ENCODE measurements at regions not wholly inside any gene's neighbourhood (a gene's known extent, or its start where the extent isn't known, plus 50 kb on each side); places are given as distances from the start of the nearest gene placed in this dataset.
A peak's percentile ranks its signal among the peaks of the same experiment; 100 is the strongest.

GRCh38 chr16:86665319-86665675, 86.9 kb downstream of the FOXL1 start:
- peak overlapping the region; percentile 79 for H3K4me2 ChIP-seq (ENCODE audit: low read length)
- peak overlapping the region; percentile 97 for H3K27ac ChIP-seq (ENCODE audit: low read depth, low read length)
- H3K9me3 ChIP-seq (ENCODE audit: insufficient read depth, low read depth, low read length) = no peaks in the 10 kb centered on the region
- no peak for TF ChIP-seq CTCF (IDR thresholded peaks at IDR 0.05; ENCODE audit: insufficient read depth, low read depth, low read length)
- TF ChIP-seq EZH2 (IDR thresholded peaks at IDR 0.05; ENCODE audit: insufficient read depth, low read length) = no peak
- H2AFZ ChIP-seq (ENCODE audit: low read depth, low read length) = no peak overlapping the region
- no peaks in the 10 kb centered on the region for H3K27me3 Mint-ChIP-seq (ENCODE audit: low read depth, unreplicated experiment)
- peak overlapping the region; percentile 34 for H3K4me3 ChIP-seq (ENCODE audit: insufficient read depth, low read depth, low read length)
- peaks cover 7% of the 10 kb centered on the region for H3K9me3 Mint-ChIP-seq (ENCODE audit: unreplicated experiment)
- H3K27ac Mint-ChIP-seq (ENCODE audit: unreplicated experiment) = peak overlapping the region; percentile 82
- peaks cover 3% of the 10 kb centered on the region for H3K36me3 Mint-ChIP-seq (ENCODE audit: low read depth, unreplicated experiment)
- H3K4me3 Mint-ChIP-seq (ENCODE audit: unreplicated experiment) = no peak overlapping the region
- peak; percentile 91 for DNase-seq (ENCODE audit: low read depth)
- no peaks in the 10 kb centered on the region for H3K27me3 ChIP-seq (ENCODE audit: insufficient read depth, low read length)
- H4K20me1 ChIP-seq (ENCODE audit: insufficient read depth, low read length) = no peaks in the 10 kb centered on the region
- no peak for FAIRE-seq
- H3K79me2 ChIP-seq (ENCODE audit: insufficient read depth, low read length) = no peaks in the 10 kb centered on the region
- H3K36me3 ChIP-seq (ENCODE audit: insufficient read depth, low read length) = no peaks in the 10 kb centered on the region
- H3K9ac ChIP-seq (ENCODE audit: low read length) = peak overlapping the region; percentile 78
- H3K4me1 ChIP-seq (ENCODE audit: insufficient read depth, low read length) = peaks cover 66% of the 10 kb centered on the region
- H3K4me1 Mint-ChIP-seq (ENCODE audit: low read depth, unreplicated experiment) = peaks cover 42% of the 10 kb centered on the region

GRCh38 chr16:86665929-86666328, 87.6 kb downstream of the FOXL1 start:
- H3K4me2 ChIP-seq (ENCODE audit: low read length) = peak overlapping the region; percentile 79

More at GRCh38 chr16:86665929-86666328, 87.6 kb downstream of the FOXL1 start:
- H3K9ac ChIP-seq (ENCODE audit: low read length) = peak overlapping the region; percentile 78
- no peaks in the 10 kb centered on the region for H4K20me1 ChIP-seq (ENCODE audit: insufficient read depth, low read length)
- H3K27me3 ChIP-seq (ENCODE audit: insufficient read depth, low read length) = no peaks in the 10 kb centered on the region
- H3K4me1 ChIP-seq (ENCODE audit: insufficient read depth, low read length) = peaks cover 66% of the 10 kb centered on the region
- H3K9me3 Mint-ChIP-seq (ENCODE audit: unreplicated experiment) = peaks cover 7% of the 10 kb centered on the region
- H3K4me1 Mint-ChIP-seq (ENCODE audit: low read depth, unreplicated experiment) = peaks cover 43% of the 10 kb centered on the region
- peak overlapping the region; percentile 82 for H3K27ac Mint-ChIP-seq (ENCODE audit: unreplicated experiment)
- peak overlapping the region; percentile 97 for H3K27ac ChIP-seq (ENCODE audit: low read depth, low read length)
- no peaks in the 10 kb centered on the region for H3K9me3 ChIP-seq (ENCODE audit: insufficient read depth, low read depth, low read length)
- TF ChIP-seq CTCF (IDR thresholded peaks at IDR 0.05; ENCODE audit: insufficient read depth, low read depth, low read length) (no peak), EZH2 (IDR thresholded peaks at IDR 0.05; ENCODE audit: insufficient read depth, low read length) (no peak)
- FAIRE-seq = no peak
- H3K36me3 ChIP-seq (ENCODE audit: insufficient read depth, low read length) = no peaks in the 10 kb centered on the region
- no peaks in the 10 kb centered on the region for H3K79me2 ChIP-seq (ENCODE audit: insufficient read depth, low read length)
- no peak overlapping the region for H2AFZ ChIP-seq (ENCODE audit: low read depth, low read length)
- no peak overlapping the region for H3K4me3 ChIP-seq (ENCODE audit: insufficient read depth, low read depth, low read length)
- no peak overlapping the region for H3K4me3 Mint-ChIP-seq (ENCODE audit: unreplicated experiment)
- H3K27me3 Mint-ChIP-seq (ENCODE audit: low read depth, unreplicated experiment) = no peaks in the 10 kb centered on the region
- no peak for DNase-seq (ENCODE audit: low read depth)
- H3K36me3 Mint-ChIP-seq (ENCODE audit: low read depth, unreplicated experiment) = peaks cover 3% of the 10 kb centered on the region

Measured in astrocyte (in vitro differentiated cells and primary cell).